A549 (cell line): ENCODE measurements at regions not wholly inside any gene's neighbourhood (a gene's known extent, or its start where the extent isn't known, plus 50 kb on each side); places are given as distances from the start of the nearest gene placed in this dataset.

Experiments used
- ATAC-seq, 2 experiments: fragments of 200-7000 bp in 1 of 2; fragments of >200 bp in 1 of 2; cut with Nextera tagmentation in 1 of 2; cut with Tn5 transposase in 1 of 2; 3 replicates each; pipeline versions ENCODE4 v1.8.0 to v1.9.1; 2018 to 2020; ENCODE audit warnings: mild to moderate bottlenecking in 1 of 2, moderate library complexity in 1 of 2
- CTCF ChIA-PET: fragments of 300-600 bp; sonication (Branson Sonifier 250); formaldehyde crosslinking; extraction: SDS; loops from one replicate; lab custom pipeline; 2021; ENCODE audit warnings: antibody characterized with exemption, inconsistent platforms; lab: Yijun Ruan, JAX
- POLR2A ChIA-PET: fragments of 350-600 bp; formaldehyde crosslinking; extraction: SDS; loops from one replicate; lab custom pipeline; 2021; ENCODE audit warnings: antibody characterized with exemption, inconsistent platforms; lab: Yijun Ruan, JAX
- DNase-seq, 2 experiments: peaks; one replicate each; pipeline versions ENCODE4 v3.0.0 to v3.0.0-alpha.2; 2011 to 2016; ENCODE audit warnings: low read depth in 1 of 2, low spot score in 1 of 2
- FAIRE-seq: peaks from 2 replicates; lab custom pipeline; 2011; peaks lifted over from hg19 to GRCh38; lab: Jason Lieb, UNC
- H3K27ac ChIP-seq, 2 experiments: fragments of >200 bp; sonication (Bioruptor Twin); formaldehyde crosslinking; 3 replicates each; pipeline ENCODE4 v1.5.1; 2016 to 2017
- H3K4me1 ChIP-seq: fragments of >200 bp; sonication (Bioruptor Twin); formaldehyde crosslinking; 3 replicates; pipeline ENCODE4 v1.6.1; 2016
- H3K4me2 ChIP-seq: fragments of >200 bp; sonication (Bioruptor Twin); formaldehyde crosslinking; 3 replicates; pipeline ENCODE4 v1.6.1; 2016
- H3K4me3 ChIP-seq: fragments of >200 bp; sonication (Bioruptor Twin); formaldehyde crosslinking; 3 replicates; pipeline ENCODE4 v1.5.1; 2016
- H3K9me3 ChIP-seq: fragments of >200 bp; sonication (Bioruptor Twin); formaldehyde crosslinking; 3 replicates; pipeline ENCODE4 v1.6.1; 2016
- ATOH8 ChIP-seq: fragments of 250-450 bp; sonication (Bioruptor Pico); IDR thresholded peaks from 2 replicates; pipeline ENCODE4 v1.5.0; 2020; ENCODE audit warnings: low read depth, mild to moderate bottlenecking, moderate library complexity
- CBX8 ChIP-seq: fragments of 200-600 bp; sonication (generic); IDR thresholded peaks from 2 replicates; pipeline ENCODE4 v1.6.1; 2016
- CEBPB ChIP-seq, 2 experiments: fragments of >200 bp in 1 of 2; sonication (Bioruptor Twin) in 1 of 2; formaldehyde crosslinking in 1 of 2; IDR thresholded peaks; 2 replicates each; pipeline ENCODE4 v1.6.1; 2012 to 2016
- ESRRA ChIP-seq: fragments of 150-350 bp; IDR thresholded peaks from 2 replicates; pipeline ENCODE4 v1.6.1; 2014; ENCODE audit warnings: mild to moderate bottlenecking, low read length, borderline replicate concordance
- FOSL2 ChIP-seq, 2 experiments: fragments of 450-650 bp in 1 of 2; fragments of >200 bp in 1 of 2; sonication (Bioruptor Twin) in 1 of 2; formaldehyde crosslinking; IDR thresholded peaks; 2 replicates each; pipeline versions ENCODE4 v1.5.0 to v1.6.1; 2016 to 2020; ENCODE audit warnings: mild to moderate bottlenecking in 1 of 2, moderate library complexity in 1 of 2
- GATA3 ChIP-seq: IDR thresholded peaks from 2 replicates; pipeline ENCODE4 v1.6.1; 2012; ENCODE audit warnings: borderline replicate concordance
- HEYL ChIP-seq: fragments of 250-450 bp; sonication (Bioruptor Pico); IDR thresholded peaks from 2 replicates; pipeline ENCODE4 v1.8.0; 2021; ENCODE audit warnings: mild to moderate bottlenecking, moderate library complexity
- HOXB13 ChIP-seq: fragments of 250-450 bp; sonication (Bioruptor Pico); IDR thresholded peaks from 2 replicates; pipeline ENCODE4 v1.5.0; 2020; ENCODE audit warnings: low read depth, mild to moderate bottlenecking, moderate library complexity
- HOXB5 ChIP-seq: fragments of 250-450 bp; sonication (Bioruptor Pico); IDR thresholded peaks from 2 replicates; pipeline ENCODE4 v1.5.0; 2020; ENCODE audit warnings: mild to moderate bottlenecking, moderate library complexity
- KDM1A ChIP-seq: fragments of 200-600 bp; sonication (generic); IDR thresholded peaks from 2 replicates; pipeline ENCODE4 v1.6.1; 2016; ENCODE audit warnings: low read depth, mild to moderate bottlenecking
- KDM5A ChIP-seq: fragments of 200-600 bp; sonication (generic); IDR thresholded peaks from 2 replicates; pipeline ENCODE4 v1.6.1; 2016; ENCODE audit warnings: antibody characterized with exemption, mild to moderate bottlenecking
- NR3C1 ChIP-seq: fragments of >200 bp; sonication (Bioruptor Twin); formaldehyde crosslinking; IDR thresholded peaks from 3 replicates; pipeline ENCODE4 v1.6.1; 2017
- PBX3 ChIP-seq: IDR thresholded peaks from 2 replicates; pipeline ENCODE4 v1.6.1; 2012
- RAD21 ChIP-seq, 2 experiments: fragments of >200 bp in 1 of 2; sonication (Bioruptor Twin) in 1 of 2; formaldehyde crosslinking in 1 of 2; IDR thresholded peaks in 1 of 2; conservative IDR thresholded peaks in 1 of 2; 2 replicates in 1 of 2; 3 replicates in 1 of 2; pipeline ENCODE4 v1.6.1; 2012 to 2018; ENCODE audit warnings: inconsistent platforms in 1 of 2
- RCOR1 ChIP-seq: fragments of 150-350 bp; IDR thresholded peaks from 2 replicates; pipeline ENCODE4 v1.6.1; 2014; ENCODE audit warnings: antibody characterized with exemption, low read length, low read depth
- REST ChIP-seq: fragments of 200-600 bp; sonication (generic); IDR thresholded peaks from 2 replicates; pipeline ENCODE4 v1.6.1; 2016; ENCODE audit warnings: antibody characterized with exemption, mild to moderate bottlenecking, moderate library complexity
- RNF2 ChIP-seq: fragments of 200-600 bp; sonication (generic); IDR thresholded peaks from 2 replicates; pipeline ENCODE4 v1.6.1; 2016; ENCODE audit warnings: low read depth, mild to moderate bottlenecking, antibody characterized with exemption, moderate library complexity, borderline replicate concordance
- TFCP2L1 ChIP-seq: fragments of 250-450 bp; sonication (Bioruptor Pico); IDR thresholded peaks from 2 replicates; pipeline ENCODE4 v1.5.0; 2021; ENCODE audit warnings: mild to moderate bottlenecking
- USF2 ChIP-seq: fragments of 450-650 bp; IDR thresholded peaks from 2 replicates; pipeline ENCODE4 v1.6.1; 2014; ENCODE audit warnings: antibody characterized with exemption
- ZFP36 ChIP-seq: fragments of 450-650 bp; IDR thresholded peaks from 2 replicates; pipeline ENCODE4 v1.6.1; 2014; ENCODE audit warnings: borderline replicate concordance; ENCODE audit not compliant: partially characterized antibody
- ZSCAN20 ChIP-seq: fragments of 250-450 bp; sonication (Bioruptor Pico); IDR thresholded peaks from 2 replicates; pipeline ENCODE4 v1.8.0; 2022; ENCODE audit warnings: mild to moderate bottlenecking, moderate library complexity
- WGBS: methylation state at CpG from one replicate; pipeline ENCODE4 v1.1.6; 2017; ENCODE audit errors: missing lambda C conversion rate; 5-methylcytosine and 5-hydroxymethylcytosine counted together
- TF ChIP-seq, protein P1 (sequence below): fragments of 150-350 bp; IDR thresholded peaks from 2 replicates; pipeline ENCODE4 v1.6.1; 2014; ENCODE audit warnings: low read depth, mild to moderate bottlenecking, low read length

DNA sequence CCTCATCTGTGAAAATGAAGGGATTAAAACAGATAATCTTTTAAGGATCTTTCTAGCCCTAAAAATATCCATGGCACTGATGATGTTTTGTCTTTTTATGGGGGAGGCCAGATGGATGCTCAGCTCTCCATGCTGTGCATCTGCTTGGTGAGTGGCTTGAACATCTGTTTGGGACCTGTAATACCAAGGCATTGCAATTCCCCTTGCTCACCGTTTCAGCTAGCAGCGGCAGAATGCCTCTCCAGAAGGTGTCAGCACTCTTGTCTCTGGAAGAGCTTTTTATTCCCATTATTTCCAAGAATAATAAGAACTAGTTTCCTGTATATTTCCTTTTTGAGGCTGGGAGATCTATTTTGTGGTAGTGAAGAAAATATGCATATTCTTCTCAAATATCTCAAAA lies 151.9 kb upstream of the ANK2 start:
- ChIA-PET POLR2A (no interaction called here), CTCF (no interaction called here)
- no peak overlapping the region for H3K27ac ChIP-seq
- no peak overlapping the region for H3K4me2 ChIP-seq
- DNase-seq = peak in 1 of 2 experiments; percentile 19
- FAIRE-seq = no peak
- no peak overlapping the region for H3K4me3 ChIP-seq
- H3K9me3 ChIP-seq = no peaks in the 10 kb centered on the region
- no peak for TF ChIP-seq ESRRA
- TF ChIP-seq, protein P1, sequence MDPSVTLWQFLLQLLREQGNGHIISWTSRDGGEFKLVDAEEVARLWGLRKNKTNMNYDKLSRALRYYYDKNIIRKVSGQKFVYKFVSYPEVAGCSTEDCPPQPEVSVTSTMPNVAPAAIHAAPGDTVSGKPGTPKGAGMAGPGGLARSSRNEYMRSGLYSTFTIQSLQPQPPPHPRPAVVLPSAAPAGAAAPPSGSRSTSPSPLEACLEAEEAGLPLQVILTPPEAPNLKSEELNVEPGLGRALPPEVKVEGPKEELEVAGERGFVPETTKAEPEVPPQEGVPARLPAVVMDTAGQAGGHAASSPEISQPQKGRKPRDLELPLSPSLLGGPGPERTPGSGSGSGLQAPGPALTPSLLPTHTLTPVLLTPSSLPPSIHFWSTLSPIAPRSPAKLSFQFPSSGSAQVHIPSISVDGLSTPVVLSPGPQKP = no peak
- WGBS = 10% methylated on average over 2 of the region's 2 CpGs
- 0 out of 6 replicates have a peak, but pooled peaks of 1 of the 2 experiments have one; percentile 48 for ATAC-seq
- H3K4me1 ChIP-seq = no peaks in the 10 kb centered on the region

DNA sequence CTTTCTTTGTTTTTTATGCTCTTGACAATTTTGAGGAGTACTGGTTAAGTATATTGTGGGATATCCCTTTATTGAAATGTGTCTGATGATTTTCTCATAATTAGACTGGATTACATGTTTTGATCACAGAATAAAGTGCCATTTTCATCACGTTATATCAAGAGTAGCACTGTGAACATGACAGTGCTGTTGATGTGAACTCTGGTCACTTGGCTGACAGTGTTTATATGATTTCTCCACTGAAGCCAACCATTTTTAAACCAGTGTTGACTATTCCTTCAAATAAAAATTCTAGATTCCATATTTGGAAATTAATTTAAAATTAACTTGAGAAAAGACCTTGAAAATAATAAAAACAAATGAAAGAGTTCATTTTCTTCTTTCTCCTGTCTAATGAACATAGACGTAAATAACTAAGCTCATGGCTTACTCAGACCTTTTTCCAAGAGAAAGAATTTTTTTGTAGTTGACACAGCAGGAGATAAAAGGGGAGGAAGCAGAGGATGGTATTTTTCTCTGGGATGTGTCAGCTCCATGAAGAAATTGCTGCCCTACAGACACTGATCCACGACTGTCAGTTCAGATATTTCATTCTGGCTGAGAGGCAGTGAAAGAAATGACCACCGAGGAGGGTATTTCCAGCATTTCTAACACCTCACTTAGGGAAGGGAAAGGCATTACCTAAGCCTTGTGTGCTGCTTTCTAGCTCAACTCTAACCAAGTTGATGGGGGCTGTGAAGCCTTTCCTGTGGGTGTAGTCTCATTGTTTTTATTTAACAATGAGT lies 150.9 kb upstream of the ANK2 start:
- POLR2A ChIA-PET = no interaction called here
- H3K9me3 ChIP-seq = no peaks in the 10 kb centered on the region
- H3K4me3 ChIP-seq = no peak overlapping the region
- ATAC-seq (no peak), DNase-seq (no peak), FAIRE-seq (no peak)
- CTCF ChIA-PET = no interaction called here
- no peak overlapping the region for H3K4me2 ChIP-seq
- H3K4me1 ChIP-seq = no peaks in the 10 kb centered on the region
- 25% methylated on average over 4 of the region's 4 CpGs for WGBS
- TF ChIP-seq ZSCAN20 (CRISPR knock-in tag) (no peak), HOXB5 (no peak)
- TF ChIP-seq, all 56 proteins: peak for 0
- H3K27ac ChIP-seq = no peak overlapping the region

DNA sequence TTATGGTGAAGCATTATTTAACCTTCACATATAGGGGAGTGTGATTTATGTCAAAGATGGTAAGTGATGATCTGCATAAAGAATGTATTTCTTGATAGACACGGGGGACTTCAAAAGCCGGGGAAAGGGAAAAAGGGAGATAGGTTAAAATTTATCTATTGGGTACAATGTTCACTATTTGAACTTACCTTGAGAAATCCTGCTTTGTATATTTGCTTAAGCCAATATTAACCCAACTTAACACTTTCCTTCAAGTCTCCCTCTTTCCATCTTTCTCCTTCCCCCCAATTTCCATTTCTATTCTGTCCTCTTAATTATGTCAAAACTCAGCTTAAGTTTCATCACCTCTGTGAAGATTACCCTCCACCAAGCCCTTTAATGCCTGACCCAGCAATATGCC lies 149.0 kb upstream of the ANK2 start:
- ChIA-PET CTCF (no interaction called here), POLR2A (no interaction called here)
- TF ChIP-seq CEBPB (IDR thresholded peaks at IDR 0.05) (no peak), HOXB13 (no peak), NR3C1 (no peak), CBX8 (no peak), ZFP36 (no peak), REST (no peak)
- H3K9me3 ChIP-seq = no peaks in the 10 kb centered on the region
- WGBS = 30% methylated on average over 2 of the region's 2 CpGs
- H3K27ac ChIP-seq = no peak overlapping the region
- H3K4me1 ChIP-seq = no peaks in the 10 kb centered on the region
- no peak for DNase-seq
- no peak for ATAC-seq
- FAIRE-seq = no peak
- H3K4me3 ChIP-seq = no peak overlapping the region
- H3K4me2 ChIP-seq = no peak overlapping the region

DNA sequence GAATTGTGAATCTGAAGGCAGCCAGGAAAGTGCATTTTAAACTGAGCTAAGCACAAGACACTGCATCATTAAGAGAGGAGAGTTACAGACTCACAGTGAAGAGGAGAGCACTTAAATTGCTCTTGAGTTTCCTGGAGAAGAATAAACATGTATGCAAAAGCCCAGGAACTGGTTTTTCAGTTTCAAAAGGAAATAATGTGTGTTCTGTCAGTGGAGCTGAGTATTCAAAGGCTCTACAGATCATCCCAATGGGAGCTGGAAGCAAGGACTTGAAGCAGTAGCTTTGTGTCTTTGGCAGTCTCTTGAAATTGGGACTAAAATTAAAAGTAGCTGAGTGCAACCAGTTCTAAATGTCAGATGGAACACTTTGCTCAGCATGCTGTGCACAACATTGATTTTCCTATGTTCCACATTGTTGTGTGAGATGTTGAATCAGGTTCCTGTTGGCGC lies 147.5 kb upstream of the ANK2 start:
- DNase-seq (no peak), ATAC-seq (no peak), FAIRE-seq (no peak)
- Histone ChIP-seq H3K4me3 (no peak overlapping the region), H3K9me3 (no peaks in the 10 kb centered on the region), H3K27ac (no peak overlapping the region), H3K4me1 (no peaks in the 10 kb centered on the region), H3K4me2 (no peak overlapping the region)
- POLR2A ChIA-PET = no interaction called here
- WGBS = 92% methylated on average over 1 of the region's 1 CpG
- CTCF ChIA-PET = interaction anchor here (1.3 to 1.4 kb wide), 2 partner anchors 12 to 37 kb away, joined by 3 read pairs; no protein-coding TSS in a partner anchor
- TF ChIP-seq HEYL (CRISPR knock-in tag) (no peak), RNF2 (no peak), PBX3 (no peak), KDM5A (no peak), FOSL2 (IDR thresholded peaks at IDR 0.05) (no peak), FOSL2 (CRISPR knock-in tag; IDR thresholded peaks at IDR 0.05) (no peak), RCOR1 (no peak), GATA3 (no peak), TFCP2L1 (CRISPR knock-in tag) (no peak), USF2 (no peak), KDM1A (no peak), HOXB13 (no peak), ATOH8 (CRISPR knock-in tag) (no peak), RAD21 (conservative IDR thresholded peaks at IDR 0.05 in 1 of 2, IDR thresholded peaks at IDR 0.05 in 1 of 2) (no peak)
